OCI-LY7 (cell line): ENCODE measurements at regions not wholly inside any gene's neighbourhood (a gene's known extent, or its start where the extent isn't known, plus 50 kb on each side); places are given as distances from the start of the nearest gene placed in this dataset.

Experiments used
- BruUV-seq: library from RNA; stranded (reverse); fragments of 400-500 nt; replicated peaks from 2 replicates; lab custom pipeline; 2021; lab: Mats Ljungman, UMichigan
- CTCF ChIA-PET: fragments of 300-600 bp; sonication (Branson Sonifier 250); formaldehyde crosslinking; loops from one replicate; lab custom pipeline; 2022; ENCODE audit warnings: antibody characterized with exemption; ENCODE audit not compliant: unreplicated experiment; lab: Charles Lee
- POLR2A ChIA-PET: fragments of 300-600 bp; sonication (Branson Sonifier 250); formaldehyde crosslinking; loops from one replicate; lab custom pipeline; 2022; ENCODE audit warnings: antibody characterized with exemption; lab: Charles Lee
- DNase-seq: peaks from one replicate; pipeline ENCODE4 v3.0.0-alpha.2; 2015; ENCODE audit warnings: low spot score
- H2AFZ ChIP-seq: fragments of 200-600 bp; sonication (generic), shearing (Covaris generic); 2 replicates; pipeline ENCODE4 v1.6.1; 2014; ENCODE audit warnings: mild to moderate bottlenecking, antibody characterized with exemption, low read length, moderate library complexity
- H3K27ac ChIP-seq: fragments of 200-600 bp; sonication (generic); 2 replicates; pipeline ENCODE4 v1.5.1; 2014; ENCODE audit warnings: mixed run types, low read depth, mild to moderate bottlenecking, moderate library complexity, low read length, inconsistent platforms; ENCODE audit not compliant: poor library complexity, severe bottlenecking
- H3K36me3 ChIP-seq: fragments of 200-600 bp; sonication (generic); 2 replicates; pipeline ENCODE4 v1.6.1; 2014; ENCODE audit warnings: mild to moderate bottlenecking, antibody characterized with exemption, low read length, moderate library complexity, mixed read lengths; ENCODE audit not compliant: insufficient read depth
- H3K4me1 ChIP-seq: fragments of 200-600 bp; sonication (generic); 2 replicates; pipeline ENCODE4 v1.5.1; 2014; ENCODE audit warnings: mild to moderate bottlenecking, low read length; ENCODE audit not compliant: insufficient read depth, poor library complexity, severe bottlenecking
- H3K4me2 ChIP-seq: fragments of 200-600 bp; sonication (generic); 2 replicates; pipeline ENCODE4 v1.6.1; 2014; ENCODE audit warnings: mild to moderate bottlenecking, low read length
- H3K4me3 ChIP-seq: fragments of 200-600 bp; sonication (generic); 2 replicates; pipeline ENCODE4 v1.5.1; 2014; ENCODE audit warnings: mild to moderate bottlenecking, low read depth, low read length; ENCODE audit not compliant: poor library complexity, severe bottlenecking
- H3K79me2 ChIP-seq: fragments of 200-600 bp; sonication (generic); 2 replicates; pipeline ENCODE4 v1.6.1; 2016; ENCODE audit warnings: low read depth, mild to moderate bottlenecking, low read length, moderate library complexity, mixed read lengths; ENCODE audit not compliant: insufficient read depth
- H3K9me2 ChIP-seq: fragments of 200-600 bp; sonication (generic); 2 replicates; pipeline ENCODE4 v1.6.1; 2016; ENCODE audit warnings: mild to moderate bottlenecking, low read length, mixed read lengths; ENCODE audit not compliant: insufficient read depth
- H3K9me3 ChIP-seq: fragments of 200-600 bp; sonication (generic); 2 replicates; pipeline ENCODE4 v1.6.1; 2014; ENCODE audit warnings: mild to moderate bottlenecking, mixed run types, low read length, mixed read lengths
- H4K20me1 ChIP-seq: fragments of 200-600 bp; sonication (generic); 2 replicates; pipeline ENCODE4 v1.6.1; 2014; ENCODE audit warnings: mild to moderate bottlenecking, antibody characterized with exemption, low read length, moderate library complexity, mixed read lengths; ENCODE audit not compliant: insufficient read depth
- EZH2phosphoT487 ChIP-seq: fragments of 200-600 bp; sonication (generic); IDR thresholded peaks from 2 replicates; pipeline ENCODE4 v1.6.1; 2018; ENCODE audit warnings: low read depth, borderline replicate concordance, mild to moderate bottlenecking, mixed run types, antibody characterized with exemption, low read length, moderate library complexity, mixed read lengths
- intact Hi-C: fragments of 100-400 bp; cut with micrococcal nuclease; formaldehyde crosslinking; loops from one replicate; pipeline ENCODE4 v1.10.0; 2022; ENCODE audit not compliant: unreplicated experiment
- TF ChIP-seq, protein P1 (sequence below): fragments of 200-600 bp; sonication (generic); conservative IDR thresholded peaks from 2 replicates; pipeline ENCODE4 v1.5.1; 2014; ENCODE audit warnings: mild to moderate bottlenecking, antibody characterized with exemption, low read length, moderate library complexity, mixed read lengths

DNA sequence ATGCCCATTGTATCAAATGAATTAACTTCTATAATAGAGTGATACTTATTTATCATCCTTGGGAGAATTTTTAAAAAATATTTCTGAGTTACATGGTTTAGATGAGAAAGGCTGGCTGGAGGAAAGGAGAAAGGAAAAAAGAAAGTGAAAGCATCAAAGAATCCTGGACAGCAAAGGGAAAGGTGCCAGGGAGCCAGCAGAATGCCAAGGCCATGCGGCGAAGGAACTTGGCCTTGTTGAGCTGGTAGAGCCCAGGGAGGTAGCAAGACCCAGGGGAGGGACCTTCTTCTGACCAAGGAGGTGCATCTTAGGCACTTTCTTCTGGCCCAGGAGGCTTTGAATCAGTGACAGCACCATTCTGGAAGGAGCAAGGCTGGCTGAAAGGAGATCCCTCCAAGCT, 240.5 kb downstream of the ENC1 start:
- Histone ChIP-seq H3K79me2 (no peaks in the 10 kb centered on the region), H3K4me2 (no peak overlapping the region), H3K36me3 (no peaks in the 10 kb centered on the region), H3K9me3 (no peaks in the 10 kb centered on the region), H3K9me2 (no peaks in the 10 kb centered on the region), H2AFZ (no peak overlapping the region), H3K4me3 (no peak overlapping the region), H4K20me1 (no peaks in the 10 kb centered on the region), H3K27ac (no peak overlapping the region), H3K4me1 (no peaks in the 10 kb centered on the region)
- intact Hi-C loops: no loop called here
- no peak for DNase-seq
- BruUV-seq: no TSS peak
- POLR2A ChIA-PET: interaction anchor here (1.0 kb wide), 1 partner anchor 16 kb away, joined by 3 read pairs; no protein-coding TSS in a partner anchor
- CTCF ChIA-PET: no interaction called here
- TF ChIP-seq, protein P1, sequence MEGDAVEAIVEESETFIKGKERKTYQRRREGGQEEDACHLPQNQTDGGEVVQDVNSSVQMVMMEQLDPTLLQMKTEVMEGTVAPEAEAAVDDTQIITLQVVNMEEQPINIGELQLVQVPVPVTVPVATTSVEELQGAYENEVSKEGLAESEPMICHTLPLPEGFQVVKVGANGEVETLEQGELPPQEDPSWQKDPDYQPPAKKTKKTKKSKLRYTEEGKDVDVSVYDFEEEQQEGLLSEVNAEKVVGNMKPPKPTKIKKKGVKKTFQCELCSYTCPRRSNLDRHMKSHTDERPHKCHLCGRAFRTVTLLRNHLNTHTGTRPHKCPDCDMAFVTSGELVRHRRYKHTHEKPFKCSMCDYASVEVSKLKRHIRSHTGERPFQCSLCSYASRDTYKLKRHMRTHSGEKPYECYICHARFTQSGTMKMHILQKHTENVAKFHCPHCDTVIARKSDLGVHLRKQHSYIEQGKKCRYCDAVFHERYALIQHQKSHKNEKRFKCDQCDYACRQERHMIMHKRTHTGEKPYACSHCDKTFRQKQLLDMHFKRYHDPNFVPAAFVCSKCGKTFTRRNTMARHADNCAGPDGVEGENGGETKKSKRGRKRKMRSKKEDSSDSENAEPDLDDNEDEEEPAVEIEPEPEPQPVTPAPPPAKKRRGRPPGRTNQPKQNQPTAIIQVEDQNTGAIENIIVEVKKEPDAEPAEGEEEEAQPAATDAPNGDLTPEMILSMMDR: no peak
- TF ChIP-seq EZH2phosphoT487: no peak

DNA sequence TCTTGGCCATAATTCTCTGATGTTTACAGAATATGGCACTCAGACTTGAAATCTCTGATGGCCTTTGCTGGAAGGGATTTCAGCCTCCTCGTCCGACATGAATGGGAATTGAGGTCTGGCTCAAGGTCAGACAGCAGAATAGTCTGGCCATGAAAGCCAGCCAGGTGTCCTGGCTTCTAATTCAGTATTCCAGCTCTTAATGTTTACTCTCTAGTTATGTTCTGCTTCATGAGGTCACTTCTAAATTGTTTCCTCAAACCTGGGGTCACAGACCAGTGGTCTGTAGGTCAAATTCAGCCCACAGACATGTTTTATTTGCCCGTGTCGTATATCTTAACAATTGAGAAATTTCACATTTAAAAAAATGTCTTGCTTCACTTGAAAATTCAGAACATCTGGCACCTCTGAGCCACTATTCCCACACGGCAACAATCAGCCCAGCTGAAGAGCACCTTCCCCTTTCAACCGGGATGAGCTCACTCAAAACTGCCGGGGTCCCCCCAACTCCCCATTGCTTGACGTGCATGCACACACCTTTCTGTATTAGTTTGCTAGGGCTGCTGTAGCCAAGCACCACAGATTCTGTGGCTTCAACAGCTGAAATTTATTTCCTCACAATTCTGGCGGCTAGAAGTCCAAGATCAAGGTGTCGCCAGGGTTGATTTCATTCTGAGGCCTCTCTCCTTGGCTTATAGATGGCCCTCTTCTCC, 243.5 kb downstream of the ENC1 start:
- DNase-seq: no peak
- Histone ChIP-seq H3K9me2 (no peaks in the 10 kb centered on the region), H3K4me1 (peaks cover 27% of the 10 kb centered on the region), H3K79me2 (no peaks in the 10 kb centered on the region), H2AFZ (no peak overlapping the region), H3K4me3 (no peak overlapping the region), H3K4me2 (no peak overlapping the region), H3K36me3 (no peaks in the 10 kb centered on the region), H3K9me3 (no peaks in the 10 kb centered on the region), H3K27ac (no peak overlapping the region), H4K20me1 (no peaks in the 10 kb centered on the region)
- ChIA-PET CTCF (interaction anchor here (1.0 kb wide), 2 partner anchors 13 to 243 kb away, joined by 3 read pairs; partner anchors contain the start of gene ENC1), POLR2A (interaction anchor here (0.5 to 0.7 kb wide), 4 partner anchors 21 to 1115 kb away, joined by 3 to 4 read pairs (median 4); partner anchors contain the start of genes CERT1 and POLK)
- no TSS peak for BruUV-seq
- intact Hi-C loops: loop anchor here (5.0 kb wide), 1 partner anchor 495 kb away; no protein-coding TSS in a partner anchor
- TF ChIP-seq, protein P1: no peak
- TF ChIP-seq EZH2phosphoT487: no peak
